ENCODE measurements at regions not wholly inside any gene's neighbourhood (a gene's known extent, or its start where the extent isn't known, plus 50 kb on each side); places are given as distances from the start of the nearest gene placed in this dataset.

GRCh38 chr18:60543646-60544045 is 171.1 kb upstream of the MC4R start:
- H3K9me3 ChIP-seq (ENCODE audit: control insufficient read depth in 4 of 4, low read length in 3 of 4), result no peaks in the 10 kb centered on the region
- no peaks in the 10 kb centered on the region for H3K36me3 ChIP-seq (ENCODE audit: control insufficient read depth in 4 of 4, insufficient read depth in 3 of 4, low read depth in 1 of 4, low read length in 3 of 4)
- DNase-seq (ENCODE audit: low spot score), result no peak
- H3K27me3 ChIP-seq (ENCODE audit: control insufficient read depth in 4 of 4, insufficient read depth in 4 of 4, low read length in 3 of 4), result no peaks in the 10 kb centered on the region
- 94% methylated on average over 2 of the region's 2 CpGs for WGBS
- no peak overlapping the region for H3K27ac ChIP-seq (ENCODE audit: low read depth in 1 of 2, low read length in 2 of 2)
- no peaks in the 10 kb centered on the region for H3K4me1 ChIP-seq (ENCODE audit: control insufficient read depth in 4 of 4, insufficient read depth in 4 of 4, low read length in 3 of 4)
- no peak for TF ChIP-seq TAF1 (conservative IDR thresholded peaks at IDR 0.05)
- TF ChIP-seq HNF4G (IDR thresholded peaks at IDR 0.05), result no peak
- TF ChIP-seq GABPA (IDR thresholded peaks at IDR 0.05 in 1 of 2, conservative IDR thresholded peaks at IDR 0.05 in 1 of 2), result no peak
- no peak for TF ChIP-seq CTCF (IDR thresholded peaks at IDR 0.05; ENCODE audit: low read depth, low read length, missing input control)
- TF ChIP-seq EGR1 (IDR thresholded peaks at IDR 0.05; ENCODE audit: low read depth in 2 of 2), result no peak
- no peak for TF ChIP-seq SP1 (IDR thresholded peaks at IDR 0.05)
- no peak for TF ChIP-seq JUND (IDR thresholded peaks at IDR 0.05)
- TF ChIP-seq RXRA (IDR thresholded peaks at IDR 0.05), result no peak
- TF ChIP-seq FOXA1 (IDR thresholded peaks at IDR 0.05), result no peak
- no peak for TF ChIP-seq ATF3 (IDR thresholded peaks at IDR 0.05)
- no peak for TF ChIP-seq FOXA2 (IDR thresholded peaks at IDR 0.05)
- TF ChIP-seq HNF4A (conservative IDR thresholded peaks at IDR 0.05), result no peak
- no peak for TF ChIP-seq NR2F2 (IDR thresholded peaks at IDR 0.05)
- no peak for TF ChIP-seq RAD21 (IDR thresholded peaks at IDR 0.05)
- TF ChIP-seq, protein P1, sequence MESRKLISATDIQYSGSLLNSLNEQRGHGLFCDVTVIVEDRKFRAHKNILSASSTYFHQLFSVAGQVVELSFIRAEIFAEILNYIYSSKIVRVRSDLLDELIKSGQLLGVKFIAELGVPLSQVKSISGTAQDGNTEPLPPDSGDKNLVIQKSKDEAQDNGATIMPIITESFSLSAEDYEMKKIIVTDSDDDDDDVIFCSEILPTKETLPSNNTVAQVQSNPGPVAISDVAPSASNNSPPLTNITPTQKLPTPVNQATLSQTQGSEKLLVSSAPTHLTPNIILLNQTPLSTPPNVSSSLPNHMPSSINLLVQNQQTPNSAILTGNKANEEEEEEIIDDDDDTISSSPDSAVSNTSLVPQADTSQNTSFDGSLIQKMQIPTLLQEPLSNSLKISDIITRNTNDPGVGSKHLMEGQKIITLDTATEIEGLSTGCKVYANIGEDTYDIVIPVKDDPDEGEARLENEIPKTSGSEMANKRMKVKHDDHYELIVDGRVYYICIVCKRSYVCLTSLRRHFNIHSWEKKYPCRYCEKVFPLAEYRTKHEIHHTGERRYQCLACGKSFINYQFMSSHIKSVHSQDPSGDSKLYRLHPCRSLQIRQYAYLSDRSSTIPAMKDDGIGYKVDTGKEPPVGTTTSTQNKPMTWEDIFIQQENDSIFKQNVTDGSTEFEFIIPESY (IDR thresholded peaks at IDR 0.05), result no peak
- TF ChIP-seq, protein P2, sequence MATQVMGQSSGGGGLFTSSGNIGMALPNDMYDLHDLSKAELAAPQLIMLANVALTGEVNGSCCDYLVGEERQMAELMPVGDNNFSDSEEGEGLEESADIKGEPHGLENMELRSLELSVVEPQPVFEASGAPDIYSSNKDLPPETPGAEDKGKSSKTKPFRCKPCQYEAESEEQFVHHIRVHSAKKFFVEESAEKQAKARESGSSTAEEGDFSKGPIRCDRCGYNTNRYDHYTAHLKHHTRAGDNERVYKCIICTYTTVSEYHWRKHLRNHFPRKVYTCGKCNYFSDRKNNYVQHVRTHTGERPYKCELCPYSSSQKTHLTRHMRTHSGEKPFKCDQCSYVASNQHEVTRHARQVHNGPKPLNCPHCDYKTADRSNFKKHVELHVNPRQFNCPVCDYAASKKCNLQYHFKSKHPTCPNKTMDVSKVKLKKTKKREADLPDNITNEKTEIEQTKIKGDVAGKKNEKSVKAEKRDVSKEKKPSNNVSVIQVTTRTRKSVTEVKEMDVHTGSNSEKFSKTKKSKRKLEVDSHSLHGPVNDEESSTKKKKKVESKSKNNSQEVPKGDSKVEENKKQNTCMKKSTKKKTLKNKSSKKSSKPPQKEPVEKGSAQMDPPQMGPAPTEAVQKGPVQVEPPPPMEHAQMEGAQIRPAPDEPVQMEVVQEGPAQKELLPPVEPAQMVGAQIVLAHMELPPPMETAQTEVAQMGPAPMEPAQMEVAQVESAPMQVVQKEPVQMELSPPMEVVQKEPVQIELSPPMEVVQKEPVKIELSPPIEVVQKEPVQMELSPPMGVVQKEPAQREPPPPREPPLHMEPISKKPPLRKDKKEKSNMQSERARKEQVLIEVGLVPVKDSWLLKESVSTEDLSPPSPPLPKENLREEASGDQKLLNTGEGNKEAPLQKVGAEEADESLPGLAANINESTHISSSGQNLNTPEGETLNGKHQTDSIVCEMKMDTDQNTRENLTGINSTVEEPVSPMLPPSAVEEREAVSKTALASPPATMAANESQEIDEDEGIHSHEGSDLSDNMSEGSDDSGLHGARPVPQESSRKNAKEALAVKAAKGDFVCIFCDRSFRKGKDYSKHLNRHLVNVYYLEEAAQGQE (IDR thresholded peaks at IDR 0.05), result no peak
- TF ChIP-seq, protein P3, sequence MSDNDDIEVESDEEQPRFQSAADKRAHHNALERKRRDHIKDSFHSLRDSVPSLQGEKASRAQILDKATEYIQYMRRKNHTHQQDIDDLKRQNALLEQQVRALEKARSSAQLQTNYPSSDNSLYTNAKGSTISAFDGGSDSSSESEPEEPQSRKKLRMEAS (IDR thresholded peaks at IDR 0.05), result no peak
- TF ChIP-seq YY1 (IDR thresholded peaks at IDR 0.05), result no peak
- no peak overlapping the region for H3K4me3 ChIP-seq (ENCODE audit: low read depth in 1 of 3, low read length in 3 of 3)
- H3K9ac ChIP-seq (ENCODE audit: low read depth in 1 of 2, low read length in 2 of 2), result no peak overlapping the region
